Large intestine (tissue), 3 donors: ENCODE measurements at regions not wholly inside any gene's neighbourhood (a gene's known extent, or its start where the extent isn't known, plus 50 kb on each side); places are given as distances from the start of the nearest gene placed in this dataset.

Experiments
- DNase-seq, 2 donors: peaks; one replicate each; pipeline versions ENCODE4 v3.0.0 to v3.0.0-alpha.2; 2013
- H3K27ac ChIP-seq: one replicate; pipeline ENCODE4 v1.5.1; 2013; ENCODE audit warnings: low read length
- H3K27me3 ChIP-seq: 2 replicates; pipeline ENCODE4 v1.6.1; 2013; ENCODE audit warnings: low read length; ENCODE audit not compliant: control insufficient read depth, insufficient read depth
- H3K36me3 ChIP-seq: 2 replicates; pipeline ENCODE4 v1.6.1; 2013; ENCODE audit warnings: low read length; ENCODE audit not compliant: control insufficient read depth, insufficient read depth
- H3K4me1 ChIP-seq: one replicate; pipeline ENCODE4 v1.6.1; 2013; ENCODE audit warnings: low read length; ENCODE audit not compliant: control insufficient read depth, insufficient read depth
- H3K4me3 ChIP-seq: one replicate; pipeline ENCODE4 v1.5.1; 2013; ENCODE audit warnings: low read length
- H3K9me3 ChIP-seq: one replicate; pipeline ENCODE4 v1.6.1; 2013; ENCODE audit warnings: mild to moderate bottlenecking, low read depth, low read length, moderate library complexity; ENCODE audit not compliant: control insufficient read depth
- WGBS: methylation state at CpG from one replicate; pipeline ENCODE4 v1.1.5; 2013; ENCODE audit warnings: low lambda C conversion rate; ENCODE audit not compliant: insufficient coverage; 5-methylcytosine and 5-hydroxymethylcytosine counted together

DNA sequence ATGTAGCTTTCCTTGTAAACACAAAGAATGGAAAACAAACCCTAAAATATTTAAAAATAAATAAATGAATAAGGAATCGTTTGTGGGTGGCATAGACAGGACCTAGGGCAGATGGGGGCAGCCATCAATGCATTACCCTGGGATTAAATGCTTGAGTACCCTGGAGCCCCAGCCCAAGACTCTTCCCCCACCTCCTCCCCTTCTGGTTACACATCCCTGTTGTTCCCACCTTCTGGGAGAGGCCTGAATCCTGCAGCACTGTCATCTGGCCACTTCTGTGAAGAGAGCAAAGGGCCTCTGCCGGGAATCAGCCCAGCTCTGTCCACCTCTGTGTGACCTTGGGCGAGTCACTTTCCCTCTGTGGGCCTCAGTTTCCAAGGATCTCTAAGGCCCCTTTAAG is 61.6 kb upstream of the COL13A1 start:
- 83% methylated on average over 1 of the region's 3 CpGs for WGBS

GRCh38 chr10:69741252-69741651 is 60.5 kb upstream of the COL13A1 start:
- WGBS: no CpG with 5 or more reads among the region's 1 CpG

More for the DNA sequence above, 61.6 kb upstream of the COL13A1 start:
- no peak overlapping the region for H3K27ac ChIP-seq
- no peak overlapping the region for H3K4me3 ChIP-seq
- no peak for DNase-seq
- H3K4me1 ChIP-seq: no peaks in the 10 kb centered on the region
- H3K9me3 ChIP-seq: no peaks in the 10 kb centered on the region
- no peaks in the 10 kb centered on the region for H3K36me3 ChIP-seq
- peaks cover 3% of the 10 kb centered on the region for H3K27me3 ChIP-seq

GRCh38 chr10:69741671-69742355 is 59.9 kb upstream of the COL13A1 start:
- Histone ChIP-seq H3K27me3 (peaks cover 3% of the 10 kb centered on the region), H3K27ac (no peak overlapping the region), H3K9me3 (no peaks in the 10 kb centered on the region), H3K4me1 (no peaks in the 10 kb centered on the region), H3K4me3 (no peak overlapping the region), H3K36me3 (no peaks in the 10 kb centered on the region)
- no CpG with 5 or more reads among the region's 5 CpGs for WGBS
- DNase-seq: no peak

More at GRCh38 chr10:69741252-69741651, 60.5 kb upstream of the COL13A1 start:
- no peak overlapping the region for H3K4me3 ChIP-seq
- H3K27ac ChIP-seq: no peak overlapping the region
- no peak for DNase-seq
- H3K27me3 ChIP-seq: peaks cover 3% of the 10 kb centered on the region
- H3K9me3 ChIP-seq: no peaks in the 10 kb centered on the region
- H3K36me3 ChIP-seq: no peaks in the 10 kb centered on the region
- H3K4me1 ChIP-seq: no peaks in the 10 kb centered on the region

DNA sequence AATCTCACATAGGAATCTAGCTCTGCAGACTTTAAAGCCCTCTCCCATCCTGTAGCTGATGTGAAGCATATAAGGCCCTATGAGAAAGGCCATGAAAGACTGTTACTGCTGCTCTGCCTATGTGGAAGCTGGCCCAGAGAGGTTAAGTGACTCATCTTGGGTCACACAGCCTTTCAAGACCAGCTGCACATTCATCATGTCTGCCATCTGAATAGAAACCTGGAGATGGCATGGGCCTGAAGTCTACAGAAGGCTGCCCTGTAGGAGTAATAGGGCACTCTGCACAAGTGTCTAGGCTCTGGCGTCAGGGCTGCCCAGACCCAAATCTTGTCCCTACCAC is 59.4 kb upstream of the COL13A1 start:
- no peak overlapping the region for H3K27ac ChIP-seq
- WGBS: no CpG with 5 or more reads among the region's 1 CpG
- no peak for DNase-seq
- peaks cover 3% of the 10 kb centered on the region for H3K27me3 ChIP-seq
- no peaks in the 10 kb centered on the region for H3K36me3 ChIP-seq
- no peaks in the 10 kb centered on the region for H3K9me3 ChIP-seq
- no peaks in the 10 kb centered on the region for H3K4me1 ChIP-seq
- no peak overlapping the region for H3K4me3 ChIP-seq

GRCh38 chr10:69742928-69743602 is 58.6 kb upstream of the COL13A1 start:
- Histone ChIP-seq H3K9me3 (no peaks in the 10 kb centered on the region), H3K27ac (no peak overlapping the region), H3K4me1 (no peaks in the 10 kb centered on the region), H3K4me3 (no peak overlapping the region), H3K36me3 (no peaks in the 10 kb centered on the region), H3K27me3 (peaks cover 3% of the 10 kb centered on the region)
- DNase-seq: peak in 1 of 2 donors; percentile 22
- no CpG with 5 or more reads among the region's 6 CpGs for WGBS

DNA sequence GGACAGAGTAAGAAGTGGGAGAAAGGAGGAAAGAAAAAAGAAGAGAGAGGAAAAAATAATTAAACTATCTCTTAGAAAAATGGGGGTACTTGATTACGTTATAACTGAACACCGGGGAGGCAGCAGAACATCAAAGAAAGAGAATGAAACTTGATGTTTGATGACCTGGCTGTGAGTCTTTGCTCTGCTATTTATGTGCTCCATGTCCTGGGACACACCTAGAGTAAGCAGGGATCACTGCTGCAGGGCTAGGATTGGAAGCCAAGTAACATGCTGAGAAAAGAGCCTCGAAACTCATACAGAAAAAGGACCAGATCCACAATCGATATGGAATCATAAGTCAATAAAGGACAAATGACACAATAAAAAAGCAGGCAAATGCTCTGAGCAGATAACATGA is 56.7 kb upstream of the COL13A1 start:
- Histone ChIP-seq H3K27me3 (peaks cover 10% of the 10 kb centered on the region), H3K9me3 (no peaks in the 10 kb centered on the region), H3K4me3 (no peak overlapping the region), H3K36me3 (no peaks in the 10 kb centered on the region), H3K4me1 (no peaks in the 10 kb centered on the region), H3K27ac (no peak overlapping the region)
- no peak for DNase-seq
- 67% methylated on average over 2 of the region's 4 CpGs for WGBS

GRCh38 chr10:69745698-69746097 is 56.0 kb upstream of the COL13A1 start:
- 100% methylated on average over 2 of the region's 2 CpGs for WGBS
- H3K4me3 ChIP-seq: no peak overlapping the region
- H3K27me3 ChIP-seq: peaks cover 10% of the 10 kb centered on the region
- DNase-seq: no peak
- no peaks in the 10 kb centered on the region for H3K36me3 ChIP-seq
- no peaks in the 10 kb centered on the region for H3K4me1 ChIP-seq
- H3K27ac ChIP-seq: no peak overlapping the region
- H3K9me3 ChIP-seq: no peaks in the 10 kb centered on the region

- no CpG with 5 or more reads among the region's 5 CpGs for WGBS
- Histone ChIP-seq H3K4me1 (no peaks in the 10 kb centered on the region), H3K4me3 (no peak overlapping the region), H3K27me3 (peaks cover 10% of the 10 kb centered on the region), H3K27ac (no peak overlapping the region), H3K36me3 (no peaks in the 10 kb centered on the region), H3K9me3 (no peaks in the 10 kb centered on the region)
- no peak for DNase-seq
These were observed 54.5 kb upstream of the COL13A1 start for GRCh38 chr10:69747179-69747578.

- WGBS: no CpG with 5 or more reads among the region's 1 CpG
- DNase-seq: no peak
- H3K9me3 ChIP-seq: no peaks in the 10 kb centered on the region
- no peaks in the 10 kb centered on the region for H3K4me1 ChIP-seq
- no peak overlapping the region for H3K27ac ChIP-seq
- no peaks in the 10 kb centered on the region for H3K36me3 ChIP-seq
- no peak overlapping the region for H3K4me3 ChIP-seq
- peaks cover 10% of the 10 kb centered on the region for H3K27me3 ChIP-seq
These were observed 53.1 kb upstream of the COL13A1 start for GRCh38 chr10:69748621-69749020.

DNA sequence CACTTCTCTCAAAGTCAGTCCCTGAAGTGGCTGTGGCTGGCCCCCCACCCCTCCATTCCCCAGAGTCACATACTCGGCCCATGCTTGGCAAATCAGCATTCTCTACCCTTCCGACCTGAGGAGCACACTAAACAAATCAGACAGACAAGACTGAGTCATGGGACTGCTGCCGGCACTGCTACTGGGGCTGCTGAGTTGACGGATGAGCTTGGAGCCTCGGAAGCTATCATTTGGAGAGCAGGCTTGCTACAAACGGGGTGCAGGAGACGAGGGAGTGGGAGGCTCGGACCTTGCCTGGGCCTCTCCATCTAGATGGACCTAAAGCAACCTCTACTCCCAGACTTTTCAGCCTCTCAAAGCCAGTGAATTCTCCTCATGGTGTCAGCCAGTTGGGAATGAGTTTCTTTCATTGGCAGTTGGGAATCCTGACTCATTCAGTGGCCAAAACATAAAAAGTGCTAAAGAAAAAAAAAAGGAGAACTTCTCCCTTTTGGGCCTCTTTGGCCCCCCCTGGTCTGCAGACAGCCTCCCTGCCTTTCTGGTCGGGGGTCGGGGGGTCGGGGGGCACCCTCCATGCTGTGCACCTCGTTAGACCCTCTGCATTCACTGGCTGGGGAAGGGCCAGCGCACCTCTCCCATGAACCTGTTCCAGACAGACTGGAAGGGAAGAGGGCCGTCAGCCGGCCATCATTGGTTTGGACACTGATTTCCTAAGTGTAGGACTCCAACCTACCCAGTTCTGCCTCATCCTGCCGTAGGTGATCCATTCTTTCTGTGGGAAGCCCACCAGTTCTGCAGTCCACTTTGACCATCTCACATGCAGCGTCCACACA is 52.3 kb upstream of the COL13A1 start:
- no peaks in the 10 kb centered on the region for H3K36me3 ChIP-seq
- no peaks in the 10 kb centered on the region for H3K9me3 ChIP-seq
- WGBS: no CpG with 5 or more reads among the region's 17 CpGs
- H3K27me3 ChIP-seq: peaks cover 10% of the 10 kb centered on the region
- no peak for DNase-seq
- no peak overlapping the region for H3K4me3 ChIP-seq
- no peak overlapping the region for H3K27ac ChIP-seq
- no peaks in the 10 kb centered on the region for H3K4me1 ChIP-seq
